NCI-H226 (cell line): ENCODE measurements at regions not wholly inside any gene's neighbourhood (a gene's known extent, or its start where the extent isn't known, plus 50 kb on each side); places are given as distances from the start of the nearest gene placed in this dataset.

ENCODE experiments used
- DNase-seq: peaks from one replicate; pipeline ENCODE4 v3.0.0-alpha.2; 2015

GRCh38 chr6:77979204-77979603 is 326.4 kb downstream of the MEI4 start:
- no peak for DNase-seq

DNA sequence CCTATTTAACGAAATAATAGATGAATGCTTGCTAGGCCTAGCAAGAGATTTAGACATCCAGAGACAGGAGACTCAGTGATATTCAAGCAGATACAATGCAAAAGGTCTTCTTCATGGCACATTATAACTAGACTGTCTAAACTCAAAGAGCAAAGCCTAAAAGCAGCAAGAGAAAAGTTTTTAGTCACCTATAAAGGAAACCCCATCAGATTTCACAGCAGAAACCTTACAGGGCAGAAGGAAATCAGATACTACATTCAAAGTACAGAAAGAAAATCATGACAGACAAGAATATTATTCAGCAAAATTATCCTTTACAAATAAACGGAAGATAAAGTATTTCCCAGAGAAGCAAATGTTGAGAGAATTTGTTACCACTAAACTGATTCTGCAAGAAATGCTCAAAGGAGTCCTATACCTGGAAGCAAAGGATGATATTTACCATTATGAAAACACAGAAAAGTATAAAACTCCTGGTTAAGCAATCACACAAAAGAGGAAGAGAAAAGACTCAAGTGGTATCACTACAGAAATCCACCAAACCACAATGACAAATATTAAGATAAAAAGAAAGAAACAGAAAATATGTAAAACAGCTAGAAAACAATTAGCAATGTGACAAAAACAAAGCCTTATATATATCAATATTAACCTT is 333.7 kb downstream of the MEI4 start:
- no peak for DNase-seq

DNA sequence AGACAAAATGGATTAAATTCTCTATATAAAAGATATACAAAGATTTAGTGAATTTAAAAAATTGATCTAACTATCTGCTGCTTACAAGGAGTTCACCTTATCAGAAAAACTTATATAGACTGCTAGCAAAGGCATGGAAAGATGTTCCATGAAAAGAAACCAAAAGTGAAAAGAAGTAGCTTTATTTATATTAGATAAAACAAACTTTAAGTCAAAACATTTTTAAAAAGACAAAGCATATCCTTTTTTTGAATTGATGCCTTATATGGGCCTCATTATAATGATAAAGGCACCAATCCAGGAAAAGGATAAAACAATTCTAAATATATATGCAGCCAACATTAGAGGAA is 334.2 kb downstream of the MEI4 start:
- DNase-seq, result no peak

DNA sequence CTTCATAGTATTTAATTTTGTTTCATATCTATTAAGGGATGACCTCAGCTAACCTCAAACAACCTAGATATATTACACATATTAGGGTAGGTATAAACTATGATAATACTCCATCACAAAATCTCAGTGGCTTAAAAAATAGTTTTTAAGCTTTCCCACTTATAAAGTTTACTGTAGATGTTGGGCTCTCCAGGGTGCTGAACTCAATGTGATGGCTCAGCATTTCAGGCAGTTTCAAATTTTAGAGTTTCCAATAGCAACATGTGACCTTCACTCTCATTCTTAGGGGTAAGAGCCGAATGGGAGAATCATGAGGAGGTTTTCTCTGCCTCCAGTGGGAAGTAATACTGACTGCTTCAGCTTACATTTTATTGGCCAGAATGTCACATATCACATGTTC is 357.3 kb downstream of the MEI4 start:
- DNase-seq, result no peak

DNA sequence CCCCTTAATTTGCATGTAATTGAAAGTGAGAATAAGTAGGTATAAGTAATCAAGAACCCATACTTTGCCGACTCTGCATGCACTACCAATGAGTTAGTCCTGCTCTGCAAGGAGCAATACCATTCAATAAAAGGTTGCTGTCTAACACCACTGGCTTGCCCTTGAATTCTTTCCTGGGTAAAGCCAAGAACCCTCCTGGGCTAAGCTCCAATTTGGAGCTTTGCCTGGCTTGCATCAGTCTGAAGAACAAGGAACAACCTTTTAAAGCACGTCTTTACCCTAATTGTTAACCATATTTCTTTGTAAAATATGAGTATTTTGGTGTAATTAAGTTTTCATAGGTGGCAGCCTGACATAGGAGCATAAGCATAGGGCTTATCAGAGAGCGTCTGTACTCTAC is 367.7 kb downstream of the MEI4 start:
- DNase-seq, result no peak

- DNase-seq, result no peak
Observed at GRCh38 chr6:78025502-78025901, 372.7 kb downstream of the MEI4 start.

- DNase-seq, result no peak
Observed at GRCh38 chr6:78031228-78031627, 378.4 kb downstream of the MEI4 start.

DNA sequence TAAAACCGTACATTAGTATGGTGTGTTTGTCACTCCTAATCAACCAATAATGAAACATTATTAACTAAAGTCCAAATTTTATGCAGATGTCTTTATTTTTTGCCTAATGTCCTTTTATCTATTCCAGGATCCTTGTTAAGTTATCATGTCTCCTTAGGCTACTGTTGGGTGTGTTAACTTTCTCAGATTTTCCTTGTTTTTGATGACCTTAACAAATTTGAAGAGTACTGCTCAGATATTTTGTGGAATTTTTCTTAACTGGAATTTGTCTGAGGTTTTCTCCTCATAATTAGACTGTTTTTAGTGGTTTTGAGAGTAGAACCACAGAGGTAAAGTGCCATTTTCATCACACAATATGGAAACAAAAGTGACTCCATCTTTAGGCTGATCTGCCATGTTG is 406.3 kb downstream of the MEI4 start:
- DNase-seq, result no peak

DNA sequence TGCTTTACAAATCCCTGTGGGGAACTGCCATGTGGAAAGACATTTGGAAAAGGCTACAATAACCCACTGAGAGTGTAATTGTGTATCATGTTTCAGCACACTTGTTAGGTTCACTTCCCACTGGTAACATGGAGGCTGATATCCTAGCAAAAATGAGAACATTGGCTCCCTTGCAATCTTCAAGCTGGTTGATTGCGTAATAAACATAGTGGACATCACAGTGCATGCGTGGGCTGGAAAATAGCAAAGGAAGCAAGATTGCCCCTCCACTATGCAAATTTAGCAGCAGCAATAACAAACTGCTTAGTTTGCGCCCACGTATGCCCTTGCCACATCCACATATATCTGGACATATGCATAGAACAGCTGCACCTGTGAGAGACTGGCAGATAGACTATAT is 410.2 kb downstream of the MEI4 start:
- no peak for DNase-seq

DNA sequence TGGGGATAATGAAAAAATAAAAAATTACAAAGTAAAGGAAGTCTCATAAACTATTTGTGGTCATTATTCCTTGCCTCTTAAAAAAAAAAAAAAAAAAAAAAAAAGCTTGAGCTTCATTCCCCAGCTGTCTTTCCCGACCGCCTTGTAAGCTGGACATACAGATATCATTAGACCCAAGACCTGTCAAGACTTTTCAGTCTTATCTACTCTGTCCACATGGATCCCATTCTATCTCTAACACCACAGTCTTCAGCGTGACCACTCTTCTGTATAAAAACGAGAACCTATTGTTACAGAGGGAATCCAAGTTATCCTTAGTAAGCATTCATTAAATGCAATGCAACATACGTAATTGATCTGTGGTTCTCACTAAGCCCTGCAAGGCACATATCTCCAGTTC is 423.5 kb downstream of the MEI4 start:
- no peak for DNase-seq

- DNase-seq, result no peak
Observed at GRCh38 chr6:78089531-78089930, 436.7 kb downstream of the MEI4 start.

DNA sequence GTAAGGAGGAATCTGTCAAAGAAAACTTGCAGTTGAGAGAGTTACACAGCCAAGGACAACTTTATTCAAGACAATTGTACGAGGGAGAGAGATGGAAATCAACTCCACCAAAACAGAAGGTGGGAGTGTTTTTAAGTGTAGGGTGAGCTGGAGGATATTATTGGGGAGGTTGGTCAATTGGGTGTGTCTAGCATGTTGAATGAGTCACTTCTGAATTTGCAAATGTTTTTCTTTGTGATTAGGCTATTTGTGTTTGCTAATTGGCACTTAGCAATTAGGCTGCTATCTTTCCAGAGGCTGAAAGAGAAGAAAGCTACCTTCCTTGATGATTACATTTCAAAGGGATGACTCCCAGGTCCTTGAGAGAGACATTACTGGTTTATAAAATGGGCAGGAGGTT is 441.1 kb downstream of the MEI4 start:
- no peak for DNase-seq

DNA sequence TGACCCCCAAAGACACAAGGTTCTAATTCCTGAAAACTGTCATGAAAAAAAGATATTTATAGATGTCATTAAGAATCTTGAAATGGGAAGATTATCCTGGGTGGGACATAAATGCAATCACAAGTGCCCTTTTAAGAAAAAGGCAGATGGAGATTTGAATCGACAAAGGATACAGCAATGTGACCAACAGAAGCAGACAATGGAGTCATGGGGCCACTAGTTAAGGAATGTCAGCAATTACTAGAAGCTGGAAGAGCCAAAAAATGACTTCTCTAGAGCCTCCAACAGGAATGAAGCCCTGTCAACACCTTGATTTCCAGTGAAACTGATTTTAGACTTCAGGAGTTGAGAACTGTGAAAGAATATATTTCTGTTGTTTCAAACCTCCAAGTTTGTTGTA is 448.5 kb downstream of the MEI4 start:
- no peak for DNase-seq

DNA sequence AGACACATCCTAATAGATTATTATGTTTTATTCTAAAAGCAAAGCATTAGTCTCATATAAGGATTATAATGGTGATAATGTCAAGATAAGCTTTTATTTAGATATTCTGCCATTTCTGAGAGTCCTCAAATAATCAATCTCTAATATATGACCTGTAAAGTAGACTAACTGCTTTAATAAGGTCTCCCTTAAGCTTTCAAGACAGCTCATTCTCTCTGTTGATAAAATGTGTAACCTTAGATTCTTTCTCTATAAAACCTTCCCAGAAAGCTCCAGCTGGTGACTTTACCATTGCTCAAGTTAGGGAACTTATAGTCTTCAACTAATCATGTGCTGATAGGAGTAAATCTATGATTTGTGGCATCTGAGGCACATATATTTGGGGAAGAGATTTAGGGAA is 457.8 kb downstream of the MEI4 start:
- no peak for DNase-seq

DNA sequence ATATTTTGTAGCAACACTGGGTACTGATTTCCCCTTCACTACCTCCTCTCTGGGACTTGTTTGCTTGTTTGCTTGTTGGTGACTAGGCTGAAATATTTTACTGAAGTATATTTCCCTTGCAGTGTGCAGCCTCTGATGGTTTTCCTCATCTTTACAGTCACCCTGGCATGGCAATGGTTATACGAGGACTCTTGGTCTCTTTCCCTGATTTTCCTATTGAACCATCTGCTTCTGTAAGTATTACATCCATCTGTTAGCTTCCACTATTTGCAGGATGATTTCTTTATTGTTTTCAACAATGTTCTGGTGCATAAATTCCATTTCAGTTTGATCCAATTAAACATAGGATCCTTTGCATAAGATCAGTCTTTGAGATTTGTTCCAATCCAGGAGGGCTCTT is 465.1 kb downstream of the MEI4 start:
- no peak for DNase-seq

- no peak for DNase-seq
Observed at GRCh38 chr6:78131521-78131920, 478.7 kb downstream of the MEI4 start.

- DNase-seq, result no peak
Observed at GRCh38 chr6:78132671-78133410, 480.0 kb downstream of the MEI4 start.

DNA sequence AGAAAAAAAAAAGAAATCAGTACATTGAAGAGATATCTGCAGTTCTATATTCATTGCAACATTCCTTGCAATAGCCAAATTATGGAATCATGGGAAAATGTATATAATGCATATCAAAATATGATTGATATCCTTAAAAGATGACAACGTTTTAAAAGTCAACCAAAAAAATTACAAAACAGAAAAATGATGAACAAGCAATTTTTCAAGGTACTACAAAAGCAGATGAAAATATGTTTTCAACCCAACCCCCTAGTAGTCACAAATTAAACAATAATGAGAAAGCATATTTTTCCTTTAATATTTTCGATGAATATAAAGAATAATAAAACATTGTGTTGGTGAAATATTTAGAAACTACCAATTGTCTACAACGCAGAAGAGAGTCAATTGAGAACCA is 497.6 kb downstream of the MEI4 start:
- DNase-seq, result no peak

GRCh38 chr6:78153976-78154375 is 501.1 kb downstream of the MEI4 start:
- DNase-seq, result no peak

DNA sequence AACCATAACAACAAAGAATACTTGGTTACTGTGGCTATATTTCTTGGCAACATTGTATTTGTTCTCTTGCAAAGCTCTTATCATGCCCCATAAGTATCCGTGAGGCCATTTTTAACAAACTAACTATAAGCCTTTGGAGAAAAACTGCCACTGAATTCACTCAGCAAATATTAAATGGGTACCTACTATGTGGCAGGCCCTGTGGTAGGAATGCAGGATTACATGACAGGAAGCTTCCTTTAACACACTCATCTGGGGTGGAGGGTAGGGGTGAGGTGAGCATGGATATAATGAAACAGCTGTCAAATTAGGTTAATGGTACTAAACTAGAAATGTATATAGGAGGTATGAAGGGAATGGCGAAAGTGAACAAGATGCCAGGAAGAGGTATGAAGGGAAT is 504.8 kb downstream of the MEI4 start:
- DNase-seq, result no peak

- no peak for DNase-seq
Observed at GRCh38 chr6:78188891-78189290, 536.1 kb downstream of the MEI4 start.

- DNase-seq, result no peak
Observed at GRCh38 chr6:78192057-78192456, 539.2 kb downstream of the MEI4 start.

DNA sequence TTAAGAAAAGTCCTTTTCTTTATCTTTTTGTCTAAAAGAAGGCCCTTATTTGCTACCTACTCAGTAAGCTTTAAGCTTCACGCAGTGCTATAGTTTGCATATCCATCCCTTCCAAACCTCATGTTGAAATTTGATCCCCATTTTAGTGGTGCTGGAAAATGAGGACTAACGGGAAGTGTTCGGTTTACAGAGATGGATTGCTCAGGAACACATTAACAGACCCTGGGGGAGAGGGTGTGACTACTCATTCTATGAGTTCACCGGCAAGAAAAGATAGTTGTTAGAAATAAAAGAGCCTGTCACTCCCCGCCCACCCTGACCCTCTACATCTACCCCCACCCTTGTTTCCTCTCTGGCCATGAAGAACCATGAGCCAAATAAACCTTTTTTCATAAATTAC is 546.2 kb downstream of the MEI4 start:
- no peak for DNase-seq

DNA sequence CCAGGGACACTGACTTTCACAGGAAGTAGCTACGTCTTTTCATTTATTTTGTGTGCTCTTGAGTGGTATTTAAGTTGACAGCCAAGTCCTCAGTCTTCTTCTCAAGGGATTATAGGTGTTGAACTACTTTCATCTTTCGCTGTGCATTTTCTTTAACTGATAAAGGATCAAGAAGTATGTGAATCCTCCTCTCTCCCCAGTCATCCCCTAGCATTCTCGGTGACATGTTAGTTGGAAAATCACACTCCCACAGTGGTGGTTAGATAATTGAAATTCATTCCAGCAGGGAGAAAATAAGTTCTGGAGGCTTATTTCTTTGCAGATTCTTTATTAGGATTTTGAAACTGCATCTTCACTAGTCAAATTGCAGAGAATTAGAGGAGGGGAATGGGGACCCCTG is 569.4 kb downstream of the MEI4 start:
- DNase-seq, result no peak

GRCh38 chr6:78231002-78231401 is 578.2 kb downstream of the MEI4 start:
- DNase-seq, result peak; percentile 67
